Adipocyte (in vitro differentiated cells): ENCODE measurements at regions not wholly inside any gene's neighbourhood (a gene's known extent, or its start where the extent isn't known, plus 50 kb on each side); places are given as distances from the start of the nearest gene placed in this dataset.
"Not testable (repeated sequence)": the region's sequence is repeated elsewhere in the genome, so short reads cannot be mapped to it uniquely, and the experiment has no call there.

Experiments used
- DNase-seq: peaks from one replicate; pipeline ENCODE4 v3.0.0-alpha.2; 2015; ENCODE audit warnings: low read depth
- H3K27me3 ChIP-seq: replicated peaks from 2 replicates; pipeline ENCODE4 v1.7.0; 2013; ENCODE audit warnings: mild to moderate bottlenecking, low read length, moderate library complexity; ENCODE audit not compliant: control insufficient read depth, insufficient read depth
- H3K36me3 ChIP-seq: 2 replicates; pipeline ENCODE4 v1.7.0; 2013; ENCODE audit warnings: low read length, mild to moderate bottlenecking, moderate library complexity; ENCODE audit not compliant: control insufficient read depth, insufficient read depth, severe bottlenecking
- H3K4me1 ChIP-seq: 2 replicates; pipeline ENCODE4 v1.7.0; 2013; ENCODE audit warnings: mild to moderate bottlenecking, low read length, moderate library complexity; ENCODE audit not compliant: control insufficient read depth, insufficient read depth
- H3K4me3 ChIP-seq: 2 replicates; pipeline ENCODE4 v1.7.0; 2013; ENCODE audit warnings: mild to moderate bottlenecking, low read length, moderate library complexity
- H3K9ac ChIP-seq: 2 replicates; pipeline ENCODE4 v1.7.0; 2013; ENCODE audit warnings: mild to moderate bottlenecking, low read length, moderate library complexity
- H3K9me3 ChIP-seq: 2 replicates; pipeline ENCODE4 v1.7.0; 2013; ENCODE audit warnings: mild to moderate bottlenecking, low read length, moderate library complexity; ENCODE audit not compliant: control insufficient read depth

GRCh38 chr4:148684638-148685037 lies 242.4 kb upstream of the NR3C2 start:
- DNase-seq: no peak
- peaks cover 13% of the 10 kb centered on the region for H3K4me1 ChIP-seq
- H3K4me3 ChIP-seq: no peak overlapping the region
- no peak overlapping the region for H3K9ac ChIP-seq
- H3K27me3 ChIP-seq: no peaks in the 10 kb centered on the region
- no peaks in the 10 kb centered on the region for H3K9me3 ChIP-seq
- no peaks in the 10 kb centered on the region for H3K36me3 ChIP-seq

GRCh38 chr4:148680884-148681283 lies 238.7 kb upstream of the NR3C2 start:
- Histone ChIP-seq H3K36me3 (no peaks in the 10 kb centered on the region), H3K27me3 (no peaks in the 10 kb centered on the region), H3K9me3 (no peaks in the 10 kb centered on the region), H3K9ac (no peak overlapping the region), H3K4me3 (no peak overlapping the region), H3K4me1 (peaks cover 13% of the 10 kb centered on the region)
- DNase-seq: no peak

GRCh38 chr4:148676344-148676743 lies 234.1 kb upstream of the NR3C2 start:
- Histone ChIP-seq H3K36me3 (no peaks in the 10 kb centered on the region), H3K4me3 (no peak overlapping the region), H3K27me3 (no peaks in the 10 kb centered on the region), H3K9ac (no peak overlapping the region), H3K9me3 (no peaks in the 10 kb centered on the region), H3K4me1 (no peaks in the 10 kb centered on the region)
- no peak for DNase-seq

GRCh38 chr4:148674876-148675275 lies 232.7 kb upstream of the NR3C2 start:
- Histone ChIP-seq H3K9ac (no peak overlapping the region), H3K9me3 (no peaks in the 10 kb centered on the region), H3K27me3 (no peaks in the 10 kb centered on the region), H3K4me3 (no peak overlapping the region), H3K36me3 (no peaks in the 10 kb centered on the region), H3K4me1 (no peaks in the 10 kb centered on the region)
- DNase-seq: no peak

- H3K9me3 ChIP-seq: no peaks in the 10 kb centered on the region
- no peaks in the 10 kb centered on the region for H3K4me1 ChIP-seq
- H3K36me3 ChIP-seq: no peaks in the 10 kb centered on the region
- H3K27me3 ChIP-seq: no peaks in the 10 kb centered on the region
- H3K4me3 ChIP-seq: no peak overlapping the region
- DNase-seq: no peak
- H3K9ac ChIP-seq: no peak overlapping the region
Observed at GRCh38 chr4:148664636-148665035, 222.4 kb upstream of the NR3C2 start.

- no peaks in the 10 kb centered on the region for H3K36me3 ChIP-seq
- peaks cover 3% of the 10 kb centered on the region for H3K4me1 ChIP-seq
- no peak overlapping the region for H3K4me3 ChIP-seq
- no peak for DNase-seq
- no peaks in the 10 kb centered on the region for H3K9me3 ChIP-seq
- no peak overlapping the region for H3K9ac ChIP-seq
- H3K27me3 ChIP-seq: no peaks in the 10 kb centered on the region
Observed at GRCh38 chr4:148654131-148654530, 211.9 kb upstream of the NR3C2 start.

- no peak for DNase-seq
- Histone ChIP-seq H3K36me3 (no peaks in the 10 kb centered on the region), H3K9me3 (no peaks in the 10 kb centered on the region), H3K9ac (no peak overlapping the region), H3K4me1 (peaks cover 3% of the 10 kb centered on the region), H3K4me3 (no peak overlapping the region), H3K27me3 (no peaks in the 10 kb centered on the region)
Observed at GRCh38 chr4:148653681-148654080, 211.5 kb upstream of the NR3C2 start.

- Histone ChIP-seq H3K4me1 (peaks cover 3% of the 10 kb centered on the region), H3K9me3 (no peaks in the 10 kb centered on the region), H3K4me3 (no peak overlapping the region), H3K36me3 (no peaks in the 10 kb centered on the region), H3K27me3 (no peaks in the 10 kb centered on the region), H3K9ac (no peak overlapping the region)
- no peak for DNase-seq
Observed at GRCh38 chr4:148651991-148652390, 209.8 kb upstream of the NR3C2 start.

GRCh38 chr4:148649652-148650331 lies 207.6 kb upstream of the NR3C2 start:
- Histone ChIP-seq H3K9me3 (no peaks in the 10 kb centered on the region), H3K4me3 (no peak overlapping the region), H3K27me3 (no peaks in the 10 kb centered on the region), H3K4me1 (peaks cover 3% of the 10 kb centered on the region), H3K9ac (no peak overlapping the region), H3K36me3 (no peaks in the 10 kb centered on the region)
- peak; percentile 44 for DNase-seq

GRCh38 chr4:148643851-148644250 lies 201.6 kb upstream of the NR3C2 start:
- Histone ChIP-seq H3K9ac (no peak overlapping the region), H3K4me3 (no peak overlapping the region), H3K27me3 (no peaks in the 10 kb centered on the region), H3K4me1 (no peaks in the 10 kb centered on the region), H3K36me3 (no peaks in the 10 kb centered on the region), H3K9me3 (peaks cover 4% of the 10 kb centered on the region)
- DNase-seq: no peak

GRCh38 chr4:148642907-148643306 lies 200.7 kb upstream of the NR3C2 start:
- Histone ChIP-seq H3K9me3 (peaks cover 13% of the 10 kb centered on the region), H3K27me3 (no peaks in the 10 kb centered on the region), H3K4me3 (no peak overlapping the region), H3K9ac (no peak overlapping the region), H3K36me3 (no peaks in the 10 kb centered on the region), H3K4me1 (no peaks in the 10 kb centered on the region)
- no peak for DNase-seq

- H3K4me3 ChIP-seq, DNase-seq, H3K36me3 ChIP-seq, H3K4me1 ChIP-seq, H3K27me3 ChIP-seq, H3K9ac ChIP-seq: not testable (repeated sequence)
- H3K9me3 ChIP-seq: peaks cover 23% of the 10 kb centered on the region
Observed at GRCh38 chr4:148638079-148638478, 195.9 kb upstream of the NR3C2 start.
